ENCODE measurements at regions not wholly inside any gene's neighbourhood (a gene's known extent, or its start where the extent isn't known, plus 50 kb on each side); places are given as distances from the start of the nearest gene placed in this dataset.

DNA sequence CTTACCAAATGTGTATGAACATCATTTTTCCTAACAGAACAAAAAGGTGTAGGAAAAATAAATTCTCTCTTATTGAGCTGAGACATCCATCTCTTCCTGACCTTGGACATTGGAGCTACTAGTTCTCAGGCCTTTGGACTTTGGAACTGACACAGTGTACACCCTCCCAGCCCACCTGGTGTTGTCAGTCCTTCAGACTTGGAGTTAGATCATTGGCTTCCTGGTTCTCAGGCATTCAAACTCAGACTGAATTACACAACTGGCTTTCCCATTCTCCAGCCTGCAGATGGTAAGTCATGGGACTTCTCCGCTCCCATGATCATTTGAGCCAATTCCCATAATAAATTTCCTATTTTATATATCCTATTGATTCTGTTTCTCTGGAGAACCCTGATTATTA, 84.8 kb upstream of the EDNRA start:
- H3K27ac ChIP-seq (ENCODE audit: low read depth, low read length): no peak overlapping the region
- H3K9me2 ChIP-seq (replicated peaks; ENCODE audit: insufficient read depth, low read length): no peaks in the 10 kb centered on the region
- H3K9ac ChIP-seq (ENCODE audit: low read length): no peak overlapping the region
- no peaks in the 10 kb centered on the region for H3K9me3 ChIP-seq (ENCODE audit: insufficient read depth, low read length)
- no peaks in the 10 kb centered on the region for H3K36me3 ChIP-seq (ENCODE audit: low read length)
- no peaks in the 10 kb centered on the region for H3K27me3 ChIP-seq (ENCODE audit: low read length)
- no peak overlapping the region for H3K4me2 ChIP-seq (ENCODE audit: low read depth, low read length, poor library complexity, severe bottlenecking)
- TF ChIP-seq EZH2phosphoT487 (conservative IDR thresholded peaks at IDR 0.05; ENCODE audit: low read length): no peak
- TF ChIP-seq, protein P1, sequence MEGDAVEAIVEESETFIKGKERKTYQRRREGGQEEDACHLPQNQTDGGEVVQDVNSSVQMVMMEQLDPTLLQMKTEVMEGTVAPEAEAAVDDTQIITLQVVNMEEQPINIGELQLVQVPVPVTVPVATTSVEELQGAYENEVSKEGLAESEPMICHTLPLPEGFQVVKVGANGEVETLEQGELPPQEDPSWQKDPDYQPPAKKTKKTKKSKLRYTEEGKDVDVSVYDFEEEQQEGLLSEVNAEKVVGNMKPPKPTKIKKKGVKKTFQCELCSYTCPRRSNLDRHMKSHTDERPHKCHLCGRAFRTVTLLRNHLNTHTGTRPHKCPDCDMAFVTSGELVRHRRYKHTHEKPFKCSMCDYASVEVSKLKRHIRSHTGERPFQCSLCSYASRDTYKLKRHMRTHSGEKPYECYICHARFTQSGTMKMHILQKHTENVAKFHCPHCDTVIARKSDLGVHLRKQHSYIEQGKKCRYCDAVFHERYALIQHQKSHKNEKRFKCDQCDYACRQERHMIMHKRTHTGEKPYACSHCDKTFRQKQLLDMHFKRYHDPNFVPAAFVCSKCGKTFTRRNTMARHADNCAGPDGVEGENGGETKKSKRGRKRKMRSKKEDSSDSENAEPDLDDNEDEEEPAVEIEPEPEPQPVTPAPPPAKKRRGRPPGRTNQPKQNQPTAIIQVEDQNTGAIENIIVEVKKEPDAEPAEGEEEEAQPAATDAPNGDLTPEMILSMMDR (IDR thresholded peaks at IDR 0.05; ENCODE audit: insufficient read depth, low read length, poor library complexity, severe bottlenecking): no peak
- H3K79me2 ChIP-seq (ENCODE audit: insufficient read depth, low read length): no peaks in the 10 kb centered on the region
- no peaks in the 10 kb centered on the region for H4K20me1 ChIP-seq (ENCODE audit: low read depth, low read length)
- H2AFZ ChIP-seq (ENCODE audit: low read depth, low read length, severe bottlenecking): no peak overlapping the region
- no peak overlapping the region for H3K4me3 ChIP-seq (ENCODE audit: insufficient read depth, low read length, poor library complexity, severe bottlenecking)
- H3F3A ChIP-seq (ENCODE audit: insufficient read depth): no peaks in the 10 kb centered on the region

DNA sequence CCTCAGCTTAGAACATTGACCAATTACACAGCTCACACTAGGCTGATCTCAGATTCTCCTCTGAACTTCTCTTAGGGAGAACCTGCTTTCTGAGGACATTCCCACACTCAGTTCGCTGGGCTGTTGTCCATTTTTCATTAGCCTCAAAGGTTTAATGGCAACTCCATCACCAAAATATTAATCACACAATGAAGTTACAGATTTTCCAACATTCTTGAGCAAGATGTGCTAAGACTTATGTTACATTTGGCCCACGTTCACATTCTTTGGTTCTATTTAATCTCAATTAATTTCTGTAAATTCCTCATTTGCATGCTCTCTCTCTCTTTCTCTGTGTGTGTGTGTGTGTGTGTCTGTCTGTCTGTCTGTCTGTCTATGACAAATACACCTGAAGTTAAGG, 82.3 kb upstream of the EDNRA start:
- Histone ChIP-seq H3K9me3 (ENCODE audit: insufficient read depth, low read length) (no peaks in the 10 kb centered on the region), H3K36me3 (ENCODE audit: low read length) (no peaks in the 10 kb centered on the region), H3K4me2 (ENCODE audit: low read depth, low read length, poor library complexity, severe bottlenecking) (no peak overlapping the region), H3K79me2 (ENCODE audit: insufficient read depth, low read length) (no peaks in the 10 kb centered on the region), H3K27me3 (ENCODE audit: low read length) (no peaks in the 10 kb centered on the region), H3K9ac (ENCODE audit: low read length) (no peak overlapping the region), H3K27ac (ENCODE audit: low read depth, low read length) (no peak overlapping the region), H2AFZ (ENCODE audit: low read depth, low read length, severe bottlenecking) (no peak overlapping the region), H3K4me3 (ENCODE audit: insufficient read depth, low read length, poor library complexity, severe bottlenecking) (no peak overlapping the region), H4K20me1 (ENCODE audit: low read depth, low read length) (no peaks in the 10 kb centered on the region), H3K9me2 (replicated peaks; ENCODE audit: insufficient read depth, low read length) (no peaks in the 10 kb centered on the region), H3F3A (ENCODE audit: insufficient read depth) (no peaks in the 10 kb centered on the region)
- TF ChIP-seq EZH2phosphoT487 (conservative IDR thresholded peaks at IDR 0.05; ENCODE audit: low read length): no peak
- TF ChIP-seq, protein P1 (IDR thresholded peaks at IDR 0.05; ENCODE audit: insufficient read depth, low read length, poor library complexity, severe bottlenecking): no peak

DNA sequence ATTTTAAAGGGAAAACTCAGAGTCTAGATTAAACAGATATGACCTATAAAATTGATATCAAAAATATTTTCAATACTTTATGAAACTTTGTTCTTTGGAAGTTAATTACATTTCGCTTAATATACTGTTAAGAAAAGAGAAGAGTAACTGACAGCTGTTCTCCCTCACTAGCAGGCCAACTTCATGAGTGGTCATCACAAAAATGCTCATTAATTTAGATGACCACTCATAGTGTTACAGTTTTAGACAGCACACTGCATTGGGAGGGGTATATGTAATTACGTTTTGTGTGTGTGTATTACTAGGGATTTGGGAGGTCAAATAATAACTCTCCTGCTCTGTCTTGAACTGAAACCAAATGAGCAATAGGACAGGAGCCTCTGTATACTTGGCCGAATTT, 80.2 kb upstream of the EDNRA start:
- Histone ChIP-seq H3K9me2 (replicated peaks; ENCODE audit: insufficient read depth, low read length) (no peaks in the 10 kb centered on the region), H3K27ac (ENCODE audit: low read depth, low read length) (no peak overlapping the region), H3K9ac (ENCODE audit: low read length) (no peak overlapping the region), H3K4me3 (ENCODE audit: insufficient read depth, low read length, poor library complexity, severe bottlenecking) (no peak overlapping the region), H3K27me3 (ENCODE audit: low read length) (no peaks in the 10 kb centered on the region), H3K4me2 (ENCODE audit: low read depth, low read length, poor library complexity, severe bottlenecking) (no peak overlapping the region), H2AFZ (ENCODE audit: low read depth, low read length, severe bottlenecking) (no peak overlapping the region), H3K79me2 (ENCODE audit: insufficient read depth, low read length) (no peaks in the 10 kb centered on the region), H3K36me3 (ENCODE audit: low read length) (no peaks in the 10 kb centered on the region), H3F3A (ENCODE audit: insufficient read depth) (no peaks in the 10 kb centered on the region), H3K9me3 (ENCODE audit: insufficient read depth, low read length) (no peaks in the 10 kb centered on the region), H4K20me1 (ENCODE audit: low read depth, low read length) (no peaks in the 10 kb centered on the region)
- no peak for TF ChIP-seq EZH2phosphoT487 (conservative IDR thresholded peaks at IDR 0.05; ENCODE audit: low read length)
- TF ChIP-seq, protein P1 (IDR thresholded peaks at IDR 0.05; ENCODE audit: insufficient read depth, low read length, poor library complexity, severe bottlenecking): no peak

DNA sequence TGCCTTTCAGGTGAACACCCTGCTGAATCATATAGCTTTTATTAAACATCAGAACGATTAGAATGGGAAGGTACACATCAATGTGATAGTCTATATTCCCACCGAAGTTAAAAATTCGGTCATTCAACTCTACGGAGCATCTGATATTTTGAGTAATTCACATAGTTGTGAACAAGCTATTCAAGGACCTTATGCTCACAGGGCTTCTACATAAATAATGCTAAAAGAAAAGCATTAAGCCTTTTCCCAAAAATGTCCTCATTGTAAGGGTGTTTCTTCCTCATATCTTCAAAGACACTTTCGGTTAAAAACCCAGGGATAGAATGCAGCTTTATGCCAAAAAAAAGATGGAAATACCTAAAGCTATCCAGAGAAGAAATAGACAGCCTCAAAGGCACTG, 79.7 kb upstream of the EDNRA start:
- no peak overlapping the region for H2AFZ ChIP-seq (ENCODE audit: low read depth, low read length, severe bottlenecking)
- H3K27me3 ChIP-seq (ENCODE audit: low read length): no peaks in the 10 kb centered on the region
- no peak overlapping the region for H3K27ac ChIP-seq (ENCODE audit: low read depth, low read length)
- no peak overlapping the region for H3K4me3 ChIP-seq (ENCODE audit: insufficient read depth, low read length, poor library complexity, severe bottlenecking)
- no peak overlapping the region for H3K9ac ChIP-seq (ENCODE audit: low read length)
- H3K9me3 ChIP-seq (ENCODE audit: insufficient read depth, low read length): no peaks in the 10 kb centered on the region
- no peaks in the 10 kb centered on the region for H3K79me2 ChIP-seq (ENCODE audit: insufficient read depth, low read length)
- H3K9me2 ChIP-seq (replicated peaks; ENCODE audit: insufficient read depth, low read length): no peaks in the 10 kb centered on the region
- TF ChIP-seq, protein P1 (IDR thresholded peaks at IDR 0.05; ENCODE audit: insufficient read depth, low read length, poor library complexity, severe bottlenecking): no peak
- no peak for TF ChIP-seq EZH2phosphoT487 (conservative IDR thresholded peaks at IDR 0.05; ENCODE audit: low read length)
- H3F3A ChIP-seq (ENCODE audit: insufficient read depth): no peaks in the 10 kb centered on the region
- H3K36me3 ChIP-seq (ENCODE audit: low read length): no peaks in the 10 kb centered on the region
- H3K4me2 ChIP-seq (ENCODE audit: low read depth, low read length, poor library complexity, severe bottlenecking): no peak overlapping the region
- H4K20me1 ChIP-seq (ENCODE audit: low read depth, low read length): no peaks in the 10 kb centered on the region

All from SU-DHL-6 (cell line).